GM18870 (cell line): ENCODE measurements at regions not wholly inside any gene's neighbourhood (a gene's known extent, or its start where the extent isn't known, plus 50 kb on each side); places are given as distances from the start of the nearest gene placed in this dataset.
A peak's percentile ranks its signal among the peaks of the same experiment; 100 is the strongest.
"Not testable (repeated sequence)": the region's sequence is repeated elsewhere in the genome, so short reads cannot be mapped to it uniquely, and the experiment has no call there.

Experiments
- ATAC-seq: cut with Tn5 transposase; IDR thresholded peaks from one replicate; pipeline ENCODE4 v1.9.1; 2021; ENCODE audit warnings: moderate library complexity; ENCODE audit not compliant: unreplicated experiment

DNA sequence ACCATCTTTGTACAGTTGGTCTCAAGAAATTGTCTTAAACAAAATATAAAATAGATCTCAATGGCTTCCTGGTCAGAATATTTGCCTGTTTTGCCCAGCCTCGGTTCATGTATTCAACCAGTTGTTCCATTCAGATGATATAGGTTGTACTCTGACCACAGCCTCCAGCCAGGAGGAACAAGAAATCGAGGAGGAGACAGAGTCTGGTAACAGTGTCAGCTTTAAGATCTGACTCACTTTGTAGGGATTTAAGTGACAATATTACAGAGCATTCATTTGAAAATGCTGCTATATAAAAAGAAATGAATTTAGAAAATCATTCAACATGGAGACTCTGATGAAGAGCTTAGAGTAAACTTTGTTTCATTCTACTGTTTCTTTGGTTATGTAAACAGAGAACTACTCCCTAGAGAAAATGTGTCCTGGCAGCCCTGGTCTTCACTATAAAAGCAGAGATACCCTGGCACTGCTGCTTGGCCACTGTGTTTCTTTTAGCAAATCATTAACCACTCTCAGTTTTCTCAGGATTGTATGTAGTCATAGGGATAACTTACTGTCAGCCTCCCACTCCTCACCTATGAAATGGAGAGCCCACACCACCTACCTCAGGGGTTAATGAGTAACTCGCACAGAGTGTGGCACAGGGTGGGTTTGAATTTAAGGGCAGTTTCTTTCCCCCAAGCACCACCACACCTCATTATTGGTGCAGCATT is 53.5 kb downstream of the PAGE2 start:
- no peak for ATAC-seq

DNA sequence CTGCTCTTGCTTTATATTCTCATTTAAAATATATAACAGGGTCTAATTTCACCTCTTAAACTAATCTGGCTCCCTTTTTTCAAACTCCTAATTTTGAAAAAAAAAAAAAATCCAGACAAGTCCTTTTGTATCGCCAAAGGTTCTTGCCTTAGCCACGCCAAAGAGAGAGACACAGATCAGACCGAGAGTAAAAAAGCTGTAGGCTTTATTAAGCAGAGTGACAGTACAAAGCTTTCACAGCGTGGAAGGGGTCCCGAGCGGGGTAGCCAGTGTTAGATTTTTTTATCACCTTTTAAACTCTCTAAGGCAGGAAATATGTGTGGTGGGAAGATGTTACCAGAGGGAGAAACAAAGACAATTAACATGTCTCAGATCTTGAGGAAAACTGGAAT is 54.1 kb downstream of the PAGE2 start:
- no peak for ATAC-seq

DNA sequence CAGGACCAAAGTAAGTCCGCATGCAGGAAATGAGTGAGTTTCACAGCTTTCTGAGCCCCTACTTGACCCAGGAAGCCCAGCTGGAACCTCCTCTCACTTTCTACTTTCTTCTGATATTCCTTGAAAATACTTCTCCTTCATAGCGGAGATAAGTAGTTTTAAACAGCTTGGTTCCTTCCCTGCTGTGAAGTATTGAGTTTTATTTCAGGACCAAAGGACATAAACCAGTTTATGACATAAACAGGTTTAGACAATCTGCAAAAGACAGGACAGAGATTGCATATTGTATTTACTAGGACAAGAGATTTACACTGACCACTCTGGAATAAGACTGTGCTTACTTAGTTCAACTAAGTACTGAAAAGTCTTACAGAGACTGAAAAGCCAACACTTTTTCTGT is 54.8 kb downstream of the PAGE2 start:
- ATAC-seq: no peak

DNA sequence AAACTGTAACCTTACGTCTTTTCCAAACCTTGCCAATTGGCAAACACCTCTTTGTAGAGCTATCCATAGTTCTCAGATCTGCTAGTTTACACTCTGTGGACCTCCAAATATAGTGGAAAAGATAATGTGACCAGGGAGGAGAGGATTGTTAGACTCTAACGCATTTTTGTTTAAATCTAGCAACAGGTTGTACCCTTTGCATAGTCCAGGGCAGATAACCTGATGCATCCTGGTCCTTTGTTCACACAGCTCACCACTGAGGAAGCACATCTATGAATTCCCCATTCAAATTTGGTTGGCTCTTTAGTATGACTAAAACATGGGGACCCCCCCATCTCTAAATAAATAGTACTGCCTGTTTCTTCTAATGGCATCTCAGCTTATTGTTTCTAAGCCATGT is 55.9 kb downstream of the PAGE2 start:
- no peak for ATAC-seq

DNA sequence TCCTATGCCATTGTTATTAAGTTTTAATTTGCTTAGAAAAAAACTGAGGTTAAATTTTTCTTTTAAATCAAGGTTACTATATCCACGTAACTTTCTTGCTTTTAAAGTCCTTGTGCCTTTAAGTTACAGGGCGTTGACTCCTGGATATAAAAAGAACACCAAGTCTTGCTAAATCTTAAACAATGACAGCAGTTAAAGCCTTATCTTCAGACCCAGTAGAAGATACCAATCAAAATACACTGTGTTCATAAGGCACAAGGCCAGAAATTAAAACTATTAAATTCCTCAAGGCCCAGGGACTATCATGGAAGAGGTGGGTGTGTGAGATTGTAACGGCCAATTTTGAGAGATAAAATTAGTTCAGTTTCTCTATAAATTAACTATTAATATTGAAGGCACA is 60.4 kb downstream of the PAGE2 start:
- no peak for ATAC-seq

DNA sequence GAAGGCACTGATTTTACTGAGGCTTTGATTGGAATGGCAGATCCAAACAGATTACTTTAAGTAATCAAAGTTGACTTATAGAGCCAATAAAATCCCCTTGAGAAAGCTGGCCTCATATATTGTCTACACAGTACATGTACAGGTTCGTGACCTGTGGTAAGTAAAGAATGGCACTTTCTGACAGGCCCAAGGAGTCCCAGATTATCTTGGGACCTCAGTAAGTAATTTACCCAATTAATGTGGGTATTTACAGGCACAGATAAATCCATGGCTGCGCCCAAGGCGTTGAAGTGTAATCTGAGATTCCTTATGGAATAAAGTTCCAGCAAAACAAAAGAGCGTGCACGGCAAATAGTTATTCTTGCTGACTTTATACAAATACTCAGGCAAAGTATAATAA is 62.4 kb downstream of the PAGE2 start:
- ATAC-seq: no peak

DNA sequence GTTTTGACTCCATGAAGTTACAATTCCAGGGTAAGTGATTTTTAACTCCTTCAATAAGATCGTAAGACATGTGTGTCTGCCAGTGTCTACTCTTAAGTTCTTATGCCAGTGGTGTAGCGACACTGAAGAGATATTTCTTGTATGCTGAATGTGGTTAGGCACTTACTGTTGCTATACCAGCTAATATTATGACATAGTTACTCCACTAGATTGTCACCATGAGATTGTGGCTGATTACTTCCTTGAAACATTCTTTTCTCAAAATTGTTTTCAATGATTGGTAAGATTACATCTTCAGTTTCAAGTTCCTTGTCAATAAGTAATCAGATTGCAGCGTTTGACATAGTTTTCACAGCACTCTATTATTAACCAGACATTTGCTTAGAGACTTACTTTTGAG is 60.6 kb upstream of the PAGE5 start:
- no peak for ATAC-seq

DNA sequence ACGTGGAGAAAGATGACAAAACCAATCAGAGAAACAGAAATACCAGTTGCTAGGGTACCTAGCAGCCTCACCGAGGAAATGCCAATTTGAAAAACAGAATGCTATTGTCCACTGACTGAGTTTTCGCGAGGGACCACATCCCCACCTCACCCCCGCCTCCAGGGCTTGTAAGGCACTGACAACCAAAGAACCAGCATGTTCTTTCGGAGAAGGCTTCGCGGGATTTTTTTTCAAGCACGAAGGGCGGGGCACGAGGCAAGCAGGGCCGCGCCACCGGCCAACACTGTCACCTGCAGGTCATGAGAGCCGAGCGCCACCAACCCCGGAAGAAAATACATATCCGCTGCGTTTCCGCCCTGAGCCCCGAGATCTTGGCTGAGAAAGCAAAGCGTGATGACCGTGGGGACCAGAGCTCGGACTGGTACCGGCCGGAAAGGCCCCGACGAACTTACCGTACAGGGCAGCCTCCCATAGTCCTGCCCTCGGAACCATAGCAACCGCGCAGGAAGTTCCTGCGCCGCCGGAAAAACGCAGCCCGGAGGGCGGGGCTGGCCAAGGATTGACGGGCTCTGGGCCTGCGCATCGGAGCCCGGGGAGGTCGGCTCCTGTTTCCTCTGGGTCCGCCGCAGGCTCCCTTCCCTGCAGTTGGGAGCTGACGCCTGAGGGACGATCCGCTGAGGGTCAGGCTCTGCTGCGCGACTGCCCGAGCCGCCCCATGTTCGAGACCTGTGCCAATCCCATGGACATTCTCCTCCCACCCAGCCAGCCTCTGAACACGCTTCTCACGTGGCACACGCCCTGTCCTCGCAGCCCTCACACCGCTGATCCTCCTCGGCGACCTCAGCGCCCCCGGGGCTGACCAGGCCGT is 59.2 kb upstream of the PAGE5 start:
- peak; percentile 89 for ATAC-seq

DNA sequence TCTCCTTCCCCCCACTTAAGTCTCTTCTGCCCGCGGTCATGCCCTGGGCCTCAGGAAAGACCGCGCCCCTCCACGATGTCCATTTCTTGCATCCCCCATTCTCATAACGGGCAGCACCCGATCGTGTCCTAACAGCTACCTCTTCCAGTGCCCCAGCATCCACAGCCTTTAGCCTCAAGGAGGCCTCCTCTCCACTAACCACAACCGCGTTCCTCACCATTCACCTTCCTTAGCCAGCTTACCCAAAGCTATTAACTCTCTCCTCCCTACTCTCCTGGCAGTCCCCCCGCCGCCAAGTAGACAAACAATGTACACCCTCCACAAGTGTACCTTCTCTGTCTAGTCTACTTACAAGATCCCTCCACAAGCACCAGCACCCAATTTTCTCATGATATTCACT is 58.6 kb upstream of the PAGE5 start:
- no peak for ATAC-seq

DNA sequence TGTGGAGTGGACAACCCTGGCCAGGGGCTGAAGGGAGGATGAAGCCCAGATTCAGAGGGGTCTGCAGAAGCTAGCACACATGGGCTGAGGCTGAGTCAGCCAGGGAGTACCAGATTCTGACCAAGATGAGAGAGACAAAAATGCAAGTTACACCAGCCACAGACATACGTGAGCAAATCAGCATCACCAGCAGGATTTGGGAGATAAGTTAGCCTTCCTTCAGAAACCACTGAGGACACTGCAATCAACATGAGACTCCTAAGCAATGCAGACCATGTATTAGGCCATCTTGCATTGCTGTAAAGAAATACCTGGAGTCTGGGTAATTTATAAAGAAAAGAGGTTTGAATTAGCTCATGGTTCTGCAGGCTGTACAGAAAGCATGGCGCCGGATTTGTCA is 57.0 kb upstream of the PAGE5 start:
- no peak for ATAC-seq

DNA sequence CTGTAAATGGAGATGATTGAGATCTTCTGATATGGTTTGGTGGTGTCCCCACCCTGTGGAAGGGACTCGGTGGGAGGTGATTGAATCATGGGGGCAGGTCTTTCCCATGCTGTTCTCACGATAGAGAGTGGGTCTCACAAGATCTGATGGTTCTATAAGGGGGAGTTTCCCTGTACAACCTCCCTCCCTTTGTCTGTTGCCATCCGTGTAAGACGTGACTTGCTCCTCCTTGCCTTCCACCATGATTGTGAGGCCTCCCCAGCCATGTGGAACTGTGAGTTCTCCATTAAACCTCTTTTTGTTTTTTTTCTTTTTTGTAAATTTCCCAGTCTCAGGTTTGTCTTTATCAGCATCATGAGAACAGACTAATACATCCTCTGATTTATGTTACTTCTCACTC is 55.1 kb upstream of the PAGE5 start:
- ATAC-seq: not testable (repeated sequence)

DNA sequence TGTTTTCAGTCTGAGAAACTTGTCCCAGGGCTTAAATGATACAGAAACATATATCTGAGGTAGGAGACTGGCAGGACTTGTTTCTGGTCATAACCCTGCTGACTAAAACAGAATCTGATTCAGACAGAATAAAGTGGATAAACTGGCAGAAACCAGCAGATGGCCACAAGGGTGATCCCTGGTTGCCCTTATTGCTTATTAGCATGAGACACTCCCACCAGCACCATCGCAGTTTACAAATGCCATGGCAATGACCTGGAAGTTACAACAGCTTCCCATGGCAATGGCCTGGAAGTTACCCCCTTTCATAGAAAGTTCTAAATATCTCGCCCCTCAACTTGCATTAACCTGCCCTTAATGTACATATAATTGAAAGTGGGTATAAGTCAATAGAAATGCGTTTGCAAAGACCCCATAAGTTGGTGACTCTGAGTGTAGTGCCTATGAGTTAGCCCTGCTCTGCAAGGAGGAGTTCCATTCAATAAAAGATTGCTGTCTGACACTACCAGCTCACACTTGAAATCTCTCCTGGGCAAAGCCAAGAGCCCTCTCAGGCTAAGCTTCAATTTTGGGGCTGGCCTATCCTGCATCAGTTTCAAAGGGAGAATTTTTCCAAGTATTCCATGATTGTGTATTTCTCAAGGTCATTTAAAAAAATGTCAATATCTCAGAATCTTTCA is 52.9 kb upstream of the PAGE5 start:
- no peak for ATAC-seq

DNA sequence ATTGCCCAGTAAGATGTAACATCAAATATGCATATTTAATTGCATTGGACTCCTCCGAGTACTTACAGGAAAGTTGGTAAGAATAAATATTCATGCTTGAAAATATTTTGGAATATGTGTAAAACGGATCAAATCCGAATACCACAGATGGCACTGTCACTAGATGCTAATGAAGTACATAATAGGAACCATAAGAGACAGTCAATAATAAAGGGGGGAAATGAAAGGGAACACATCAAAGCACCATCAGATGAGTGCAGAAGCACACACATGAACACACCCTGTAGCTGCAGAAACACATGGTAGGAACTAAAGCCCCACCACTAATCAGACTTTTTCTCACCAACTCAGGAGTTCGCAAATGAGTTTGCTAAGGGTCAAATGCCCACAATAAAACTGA is 52.2 kb upstream of the PAGE5 start:
- ATAC-seq: no peak

DNA sequence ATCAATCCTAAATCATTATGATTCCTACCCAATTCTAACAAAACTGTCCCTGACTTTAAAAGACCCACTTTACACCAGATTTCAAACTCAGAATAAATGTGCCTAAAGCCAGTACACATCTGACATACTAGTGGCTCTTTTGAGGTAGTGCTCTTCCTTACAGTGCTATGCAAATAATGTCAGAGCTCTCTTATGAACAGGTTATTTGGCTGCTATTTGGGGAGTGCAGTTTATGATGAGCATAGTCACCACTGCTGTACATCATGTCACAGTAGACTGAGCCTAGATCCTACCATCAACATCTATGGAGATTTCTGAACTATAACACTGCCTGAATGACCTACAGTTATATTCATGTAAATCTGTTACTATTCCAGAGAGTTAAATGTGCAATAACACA is 50.4 kb upstream of the PAGE5 start:
- ATAC-seq: no peak
